ENCODE measurements at regions not wholly inside any gene's neighbourhood (a gene's known extent, or its start where the extent isn't known, plus 50 kb on each side); places are given as distances from the start of the nearest gene placed in this dataset.
"Not testable (repeated sequence)": the region's sequence is repeated elsewhere in the genome, so short reads cannot be mapped to it uniquely, and the experiment has no call there.

GRCh38 chr16:26508946-26509345 is 557.8 kb upstream of the C16orf82 start:
- not testable (repeated sequence) for DNase-seq (ENCODE audit: low read depth)

DNA sequence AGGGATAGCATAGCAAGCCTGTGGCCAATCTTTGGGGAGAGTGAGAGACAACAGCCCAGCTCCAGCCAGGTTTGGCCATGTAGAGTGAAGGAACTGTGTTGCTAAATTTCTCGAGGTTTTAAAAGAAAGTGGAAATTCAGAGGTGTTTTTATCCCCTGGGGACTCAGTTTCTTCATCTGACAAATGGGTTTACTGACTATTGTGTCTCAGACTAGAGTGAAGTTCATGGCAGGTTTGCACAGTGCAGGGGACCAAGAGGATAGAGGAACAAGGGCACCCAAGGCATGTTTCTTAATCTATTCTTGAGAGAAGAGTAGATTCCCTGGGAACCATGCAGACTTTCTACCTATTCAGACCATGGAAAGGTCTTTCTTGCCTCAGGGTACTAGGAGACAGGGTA is 555.8 kb upstream of the C16orf82 start:
- no peak for DNase-seq (ENCODE audit: low read depth)

GRCh38 chr16:26511463-26511862 is 555.3 kb upstream of the C16orf82 start:
- no peak for DNase-seq (ENCODE audit: low read depth)

DNA sequence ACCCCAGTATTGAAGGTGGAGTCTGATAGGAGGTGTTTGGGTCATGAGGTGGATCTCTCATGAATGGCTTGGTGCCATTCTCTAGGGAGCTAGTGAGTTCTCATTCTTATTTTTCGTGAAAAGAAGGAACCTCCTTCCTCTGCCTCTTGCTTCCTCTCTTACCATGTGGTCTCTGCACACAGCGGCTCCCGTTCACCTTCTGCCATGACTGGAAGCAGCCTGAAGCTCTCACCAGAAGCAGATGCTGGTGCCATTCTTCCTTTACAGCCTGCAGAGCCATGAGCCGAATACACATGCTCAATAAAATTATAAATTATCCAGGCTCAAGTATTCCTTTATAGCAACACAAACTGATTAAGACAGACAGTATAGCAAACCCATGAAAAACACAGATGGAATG is 545.1 kb upstream of the C16orf82 start:
- DNase-seq (ENCODE audit: low read depth), result no peak

- DNase-seq (ENCODE audit: low read depth), result no peak
Observed at GRCh38 chr16:26524281-26524680, 542.4 kb upstream of the C16orf82 start.

GRCh38 chr16:26524846-26525245 is 541.9 kb upstream of the C16orf82 start:
- no peak for DNase-seq (ENCODE audit: low read depth)

GRCh38 chr16:26525856-26526255 is 540.9 kb upstream of the C16orf82 start:
- no peak for DNase-seq (ENCODE audit: low read depth)

- DNase-seq (ENCODE audit: low read depth), result no peak
Observed at GRCh38 chr16:26526633-26527032, 540.1 kb upstream of the C16orf82 start.

DNA sequence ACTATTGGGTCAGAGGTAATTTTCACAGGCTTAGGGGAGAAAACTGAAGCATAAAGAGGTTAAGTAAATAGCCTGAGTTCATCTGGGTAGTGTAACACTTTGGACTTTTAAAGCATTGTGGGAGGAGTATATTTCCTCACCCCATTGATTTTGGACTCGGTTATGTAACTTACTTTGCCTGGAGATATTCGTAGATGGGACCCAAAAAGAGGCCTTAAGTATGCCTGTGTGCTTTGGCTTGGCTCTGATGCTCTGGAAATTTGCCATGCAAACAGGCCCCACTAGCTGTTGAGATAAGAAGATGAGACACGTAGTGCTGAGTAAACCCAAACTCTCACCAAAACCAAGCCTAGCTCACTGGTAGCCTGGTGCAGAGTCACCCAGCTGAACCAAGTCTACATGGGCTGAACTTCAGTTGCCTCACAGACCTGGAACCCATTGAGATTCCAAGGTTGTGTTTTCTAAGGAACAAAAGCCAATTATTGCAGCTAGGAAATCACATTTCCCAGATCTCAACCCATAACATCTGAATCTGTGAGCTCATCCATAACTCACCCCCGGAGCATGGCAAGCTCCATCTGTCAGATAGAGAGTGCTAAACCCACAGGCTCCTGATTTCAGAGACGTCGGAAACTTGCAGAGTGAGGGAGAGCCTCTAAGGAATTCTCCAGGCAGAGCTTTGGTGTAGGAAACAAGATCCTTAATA is 536.0 kb upstream of the C16orf82 start:
- DNase-seq (ENCODE audit: low read depth), result no peak

- DNase-seq (ENCODE audit: low read depth), result no peak
Observed at GRCh38 chr16:26531290-26531730, 535.4 kb upstream of the C16orf82 start.

GRCh38 chr16:26532456-26532855 is 534.3 kb upstream of the C16orf82 start:
- no peak for DNase-seq (ENCODE audit: low read depth)

- no peak for DNase-seq (ENCODE audit: low read depth)
Observed at GRCh38 chr16:26542198-26542597, 524.5 kb upstream of the C16orf82 start.

DNA sequence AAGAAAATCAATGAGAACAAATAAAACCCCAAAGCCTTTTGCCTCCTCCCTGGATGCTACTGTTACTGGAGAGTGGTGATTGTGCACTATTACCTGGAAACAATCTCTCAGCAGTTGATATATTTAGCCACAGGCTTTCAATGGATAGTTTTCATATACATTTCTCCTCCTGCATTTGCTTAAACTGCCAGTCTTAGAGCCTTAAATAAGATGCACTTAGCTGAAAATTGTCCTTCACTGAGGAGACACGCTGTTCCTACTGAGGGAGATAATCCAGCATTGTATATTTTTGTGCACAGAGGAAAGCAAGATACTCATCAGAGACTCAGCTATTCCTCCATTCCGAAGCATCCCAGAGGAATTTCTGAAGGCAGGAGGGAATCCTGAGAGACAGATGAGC is 520.2 kb upstream of the C16orf82 start:
- DNase-seq (ENCODE audit: low read depth), result no peak

DNA sequence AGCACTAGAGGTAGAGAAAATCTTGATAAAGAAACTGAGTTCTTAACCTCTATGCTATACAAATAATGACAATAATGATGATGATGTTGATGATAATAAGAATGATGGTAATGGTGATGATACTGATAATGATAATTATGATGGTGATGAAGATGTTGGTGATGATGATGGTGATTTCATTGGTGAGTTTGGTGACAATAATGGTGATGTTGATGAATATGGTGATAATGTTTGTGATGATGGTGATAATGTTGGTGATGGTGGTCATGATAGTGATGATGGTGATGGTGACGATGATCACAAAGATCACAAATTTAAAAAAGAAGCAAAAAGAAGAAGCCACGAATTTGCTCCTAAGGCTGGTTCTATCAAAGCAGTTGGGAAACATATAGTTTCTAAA is 519.0 kb upstream of the C16orf82 start:
- no peak for DNase-seq (ENCODE audit: low read depth)

- DNase-seq (ENCODE audit: low read depth), result no peak
Observed at GRCh38 chr16:26550111-26550610, 516.6 kb upstream of the C16orf82 start.

DNA sequence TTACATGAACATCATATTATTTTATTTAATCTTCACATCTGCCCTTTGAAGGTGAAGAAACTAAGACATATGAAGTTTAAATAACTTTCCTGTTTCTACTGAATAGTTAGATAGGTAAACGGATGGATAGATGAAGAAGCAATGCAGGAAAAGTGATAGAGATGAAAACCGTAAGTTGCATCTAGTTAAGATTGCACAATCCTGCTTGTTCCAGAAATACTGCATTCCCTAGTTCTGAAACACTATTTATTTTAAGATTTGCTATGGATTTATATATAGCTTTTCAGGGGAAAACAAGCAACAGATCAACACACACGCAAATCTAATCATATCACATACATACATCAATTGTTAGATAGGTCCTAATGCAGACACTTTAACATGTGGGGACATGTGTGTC is 512.7 kb upstream of the C16orf82 start:
- no peak for DNase-seq (ENCODE audit: low read depth)

- no peak for DNase-seq (ENCODE audit: low read depth)
Observed at GRCh38 chr16:26561303-26561702, 505.4 kb upstream of the C16orf82 start.

DNA sequence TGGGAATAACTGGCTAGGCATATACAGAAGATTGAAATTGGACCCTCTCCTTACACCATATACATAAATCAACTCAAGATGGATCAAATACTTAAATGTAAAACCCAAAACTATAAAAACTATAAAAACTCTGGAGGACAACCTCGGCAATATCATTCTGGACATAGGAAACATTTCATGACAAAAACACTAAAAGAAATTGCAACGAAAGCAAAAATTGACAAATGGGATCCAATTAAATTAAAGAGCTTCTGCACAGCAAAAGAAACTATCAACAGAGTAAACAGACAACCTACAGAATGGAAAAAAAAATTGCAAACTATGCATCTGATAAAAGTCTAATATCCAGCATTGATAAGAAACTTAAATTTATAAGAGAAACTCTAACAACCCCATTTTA is 503.7 kb upstream of the C16orf82 start:
- DNase-seq (ENCODE audit: low read depth), result no peak

GRCh38 chr16:26567356-26567755 is 499.4 kb upstream of the C16orf82 start:
- DNase-seq (ENCODE audit: low read depth), result no peak

DNA sequence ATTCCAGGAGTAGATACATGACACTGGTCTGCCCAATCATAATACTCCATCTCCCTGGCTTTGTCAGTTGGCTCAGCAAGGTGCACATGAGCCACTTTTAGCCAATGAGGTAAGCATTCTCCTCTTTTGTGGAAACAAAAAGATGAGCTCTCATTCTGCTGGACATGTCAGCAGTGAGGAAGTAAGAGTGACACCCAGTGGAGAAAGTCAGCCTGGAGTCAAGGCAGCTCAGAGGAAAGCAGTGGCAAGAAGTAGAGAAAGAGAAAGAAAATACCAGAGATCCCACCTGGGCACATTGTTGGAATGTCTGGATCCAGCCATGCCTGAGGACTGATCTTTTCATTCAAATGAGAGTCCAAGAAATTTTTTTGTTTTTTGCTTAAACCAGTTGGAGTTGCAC is 496.9 kb upstream of the C16orf82 start:
- DNase-seq (ENCODE audit: low read depth), result no peak

- no peak for DNase-seq (ENCODE audit: low read depth)
Observed at GRCh38 chr16:26578748-26579147, 488.0 kb upstream of the C16orf82 start.

DNA sequence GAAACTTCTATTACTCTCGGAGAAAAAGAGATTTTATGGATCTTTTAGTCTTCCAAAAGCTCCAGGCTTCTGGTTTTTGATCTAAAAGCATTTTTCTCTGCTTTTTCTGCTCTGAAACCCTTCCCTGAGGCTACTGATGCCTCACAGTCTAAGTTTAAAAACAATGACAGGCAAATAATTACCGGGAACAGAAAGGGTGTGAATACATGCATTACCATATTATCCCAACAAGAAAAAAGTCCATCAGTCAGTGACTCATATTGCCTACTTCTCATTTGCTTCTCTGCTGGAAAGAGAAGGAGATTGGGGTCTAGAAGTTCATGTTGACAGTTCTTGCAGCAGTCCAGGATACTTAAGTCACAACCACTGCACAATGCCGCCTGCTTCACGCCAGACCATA is 482.9 kb upstream of the C16orf82 start:
- no peak for DNase-seq (ENCODE audit: low read depth)

DNA sequence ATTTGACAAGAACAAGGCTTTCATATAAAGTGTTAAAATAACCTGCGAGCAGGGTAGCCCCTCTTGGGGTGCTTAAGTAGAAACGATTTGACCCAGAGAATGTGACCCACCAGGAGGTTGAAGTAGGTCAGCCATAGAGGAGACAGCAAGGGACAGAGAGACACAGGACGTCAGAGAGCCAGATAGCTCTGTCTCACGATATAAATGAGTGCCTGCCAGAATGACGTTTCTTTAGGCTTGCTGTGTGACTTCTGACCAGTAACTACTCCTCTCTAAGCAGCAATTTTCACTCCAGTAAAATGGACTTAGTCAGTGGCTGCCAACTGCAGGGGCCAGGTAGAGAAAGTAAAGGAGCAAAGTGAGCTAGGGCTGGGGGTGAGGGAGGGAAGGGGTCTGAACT is 473.0 kb upstream of the C16orf82 start:
- DNase-seq (ENCODE audit: low read depth), result no peak

DNA sequence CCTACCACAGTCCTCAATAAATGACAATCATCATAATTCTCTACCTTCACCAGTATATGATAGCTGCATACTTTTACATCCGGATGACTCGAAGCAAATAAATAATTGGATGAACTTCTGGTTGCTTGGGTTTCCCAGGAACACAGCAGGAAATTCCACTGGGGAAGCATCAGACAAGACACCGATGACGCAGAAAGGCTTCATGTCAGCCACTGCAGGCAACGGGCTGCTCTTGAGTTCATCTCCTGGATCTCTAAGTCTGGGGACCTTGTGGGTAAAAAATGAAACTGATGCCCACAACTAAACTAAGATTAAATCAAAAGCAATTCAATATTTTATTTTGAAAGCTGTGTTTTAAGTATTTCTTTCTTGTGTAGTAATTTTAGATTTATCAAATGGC is 472.1 kb upstream of the C16orf82 start:
- no peak for DNase-seq (ENCODE audit: low read depth)
